GM12873 (cell line): ENCODE measurements at regions not wholly inside any gene's neighbourhood (a gene's known extent, or its start where the extent isn't known, plus 50 kb on each side); places are given as distances from the start of the nearest gene placed in this dataset.

Experiments
- CTCF ChIP-seq: IDR thresholded peaks from 2 replicates; pipeline ENCODE4 v1.5.1; 2012; ENCODE audit warnings: low read depth, mild to moderate bottlenecking, moderate library complexity, low read length, control low read depth; ENCODE audit not compliant: insufficient read depth; ENCODE audit errors: missing control alignments

GRCh38 chr9:22683700-22684075, 237.1 kb downstream of the DMRTA1 start:
- no peak for TF ChIP-seq CTCF

GRCh38 chr9:22693156-22693555, 246.5 kb downstream of the DMRTA1 start:
- TF ChIP-seq CTCF = no peak

GRCh38 chr9:22700171-22700570, 253.5 kb downstream of the DMRTA1 start:
- TF ChIP-seq CTCF = no peak

- no peak for TF ChIP-seq CTCF
Measured at GRCh38 chr9:22718653-22719052, 272.0 kb downstream of the DMRTA1 start.

GRCh38 chr9:22722492-22722891, 275.9 kb downstream of the DMRTA1 start:
- no peak for TF ChIP-seq CTCF

- TF ChIP-seq CTCF = no peak
Measured at GRCh38 chr9:22731786-22732185, 285.2 kb downstream of the DMRTA1 start.

- no peak for TF ChIP-seq CTCF
Measured at GRCh38 chr9:22739712-22740111, 293.1 kb downstream of the DMRTA1 start.
